NCI-H82 treated with DMSO at 0.1 percent for 48 hours (cell line): ENCODE measurements at regions not wholly inside any gene's neighbourhood (a gene's known extent, or its start where the extent isn't known, plus 50 kb on each side); places are given as distances from the start of the nearest gene placed in this dataset.
"Not testable (repeated sequence)": the region's sequence is repeated elsewhere in the genome, so short reads cannot be mapped to it uniquely, and the experiment has no call there.

Experiments used
- DNase-seq: peaks from one replicate; lab custom pipeline; 2025; ENCODE audit not compliant: unreplicated experiment; lab: John Stamatoyannopoulos, UW

DNA sequence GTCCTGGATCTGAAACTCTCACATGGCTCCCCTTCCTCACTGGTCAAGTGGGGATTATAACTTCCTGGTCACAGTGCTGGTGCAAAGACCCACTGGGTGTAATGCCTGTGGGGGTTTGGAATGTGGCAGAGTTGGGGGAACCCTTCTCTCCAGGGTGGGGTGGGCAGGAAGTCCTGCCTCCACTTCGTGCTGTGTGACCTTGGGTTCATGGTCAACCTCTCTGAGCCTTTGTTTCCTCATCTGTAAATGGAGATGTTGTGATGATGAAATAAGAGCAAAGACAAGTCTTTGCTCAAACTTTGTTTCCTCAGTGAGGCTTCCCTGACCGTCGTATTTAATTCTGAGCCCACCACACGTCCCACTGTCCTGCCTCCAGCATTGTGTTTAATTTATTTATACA lies 564.7 kb downstream of the PTPRU start:
- no peak for DNase-seq

DNA sequence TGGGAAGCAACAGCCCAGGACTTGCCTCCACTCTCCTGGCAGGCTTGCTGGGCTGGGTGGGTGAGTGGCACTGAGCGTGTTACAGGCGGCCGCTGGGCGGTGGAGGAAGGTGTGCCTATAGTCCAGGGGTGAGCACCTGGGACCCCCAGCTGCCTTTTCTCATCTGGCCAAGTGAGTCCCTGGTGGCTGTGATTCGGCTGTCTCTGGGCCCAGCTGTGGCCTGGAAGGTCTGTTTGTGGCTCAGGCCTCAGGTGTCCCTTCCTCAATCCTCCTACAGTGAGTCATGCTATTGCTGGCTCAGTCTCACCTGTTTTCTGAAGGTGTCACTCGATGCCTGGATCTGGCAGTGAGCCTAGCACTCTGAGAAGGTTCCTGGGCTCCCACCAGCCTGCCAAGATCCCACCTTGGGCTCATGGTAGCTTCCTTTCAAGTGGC lies 564.2 kb downstream of the PTPRU start:
- no peak for DNase-seq

DNA sequence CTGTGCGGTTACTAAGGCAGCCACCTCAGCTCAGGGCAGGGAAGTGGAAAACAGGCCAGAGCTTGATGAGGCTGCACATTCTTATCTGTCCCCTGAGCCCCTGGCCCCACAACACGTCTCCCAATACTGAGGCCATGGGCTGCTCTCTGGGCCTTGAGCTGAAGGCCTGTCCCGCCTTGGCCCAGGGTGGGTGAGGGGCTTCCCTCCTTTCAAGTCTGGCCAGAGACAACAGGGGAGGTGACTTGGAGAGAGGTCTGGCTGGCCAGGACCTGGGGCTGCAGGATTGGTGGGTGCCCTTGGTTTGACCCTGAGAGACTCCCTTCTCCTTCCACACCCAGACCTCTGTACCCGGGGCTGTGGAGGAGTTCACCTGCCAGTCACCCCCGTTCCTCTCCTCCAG lies 563.8 kb downstream of the PTPRU start:
- DNase-seq: no peak

DNA sequence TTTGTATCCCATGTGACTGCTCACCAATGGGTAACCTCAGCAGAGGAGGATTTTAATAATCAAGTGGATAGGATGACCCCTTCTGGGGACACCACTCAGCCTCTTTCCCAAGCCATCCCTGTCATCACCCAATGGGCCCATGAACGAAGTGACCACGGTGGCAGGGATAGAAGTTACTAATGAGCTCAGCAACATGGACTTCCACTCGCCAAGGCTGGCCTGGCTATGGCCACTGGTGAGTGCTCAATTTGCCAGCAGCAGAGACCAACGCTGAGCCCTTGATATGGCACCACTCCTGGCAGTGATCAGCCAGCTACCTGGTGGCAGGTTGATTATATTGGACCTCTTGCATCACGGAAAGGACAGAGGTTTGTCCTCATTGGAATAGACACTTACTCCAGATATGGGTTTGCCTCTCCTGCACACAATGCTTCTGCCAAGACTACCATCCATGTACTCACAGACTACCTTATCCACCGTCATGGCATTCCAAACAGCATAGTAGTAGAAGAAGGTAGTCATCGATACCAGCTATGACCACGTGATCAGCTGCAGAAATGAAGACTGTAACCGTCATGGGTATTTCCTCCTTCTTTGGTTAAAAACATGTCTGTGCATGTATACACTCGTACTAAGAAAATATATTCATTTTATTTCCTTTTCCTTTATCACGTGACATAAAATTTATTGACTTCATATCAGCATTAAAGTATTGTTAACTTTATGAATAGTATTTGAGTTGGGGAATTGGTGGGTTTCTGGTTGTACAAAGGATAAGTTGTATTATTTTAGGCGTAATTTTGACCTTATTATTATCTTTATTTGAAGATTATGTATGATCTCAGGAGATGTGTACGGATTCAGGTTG lies 562.6 kb downstream of the PTPRU start:
- no peak for DNase-seq

DNA sequence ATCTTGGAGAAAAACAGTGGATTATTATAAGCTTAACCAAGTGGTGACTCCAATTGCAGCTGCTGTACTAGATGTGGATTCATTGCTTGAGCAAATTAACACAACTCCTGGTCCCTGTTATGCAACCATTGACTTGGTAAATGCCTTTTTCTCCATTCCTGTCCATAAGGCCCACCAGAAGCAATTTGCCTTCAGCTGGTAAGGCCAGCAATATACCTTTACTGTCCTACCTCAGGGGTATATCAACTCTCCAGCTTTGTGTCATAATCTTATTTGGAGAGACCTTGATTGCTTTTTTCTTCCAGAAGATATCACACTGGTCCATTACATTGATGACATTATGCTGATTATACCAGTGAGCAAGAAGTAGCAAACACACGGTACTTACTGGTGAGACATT lies 560.8 kb downstream of the PTPRU start:
- DNase-seq: not testable (repeated sequence)

DNA sequence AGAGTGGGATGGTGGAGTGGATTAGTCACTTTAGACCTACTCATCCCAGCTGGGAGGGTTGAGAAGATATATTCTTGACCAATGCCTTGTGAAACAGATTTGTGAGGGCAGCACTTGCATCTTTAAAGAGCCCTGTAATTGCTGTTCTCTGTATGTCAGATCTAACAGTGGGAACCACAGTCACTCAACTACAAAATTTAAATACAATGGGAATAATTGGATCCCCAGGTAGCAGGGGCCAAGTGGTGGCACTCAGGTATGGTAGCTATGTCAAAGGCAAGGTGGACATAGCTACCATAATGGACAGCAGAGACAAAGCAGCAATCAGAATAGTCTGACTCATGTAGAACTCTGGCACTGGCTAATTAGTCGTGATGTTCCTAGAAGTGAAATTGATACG lies 559.6 kb downstream of the PTPRU start:
- not testable (repeated sequence) for DNase-seq

DNA sequence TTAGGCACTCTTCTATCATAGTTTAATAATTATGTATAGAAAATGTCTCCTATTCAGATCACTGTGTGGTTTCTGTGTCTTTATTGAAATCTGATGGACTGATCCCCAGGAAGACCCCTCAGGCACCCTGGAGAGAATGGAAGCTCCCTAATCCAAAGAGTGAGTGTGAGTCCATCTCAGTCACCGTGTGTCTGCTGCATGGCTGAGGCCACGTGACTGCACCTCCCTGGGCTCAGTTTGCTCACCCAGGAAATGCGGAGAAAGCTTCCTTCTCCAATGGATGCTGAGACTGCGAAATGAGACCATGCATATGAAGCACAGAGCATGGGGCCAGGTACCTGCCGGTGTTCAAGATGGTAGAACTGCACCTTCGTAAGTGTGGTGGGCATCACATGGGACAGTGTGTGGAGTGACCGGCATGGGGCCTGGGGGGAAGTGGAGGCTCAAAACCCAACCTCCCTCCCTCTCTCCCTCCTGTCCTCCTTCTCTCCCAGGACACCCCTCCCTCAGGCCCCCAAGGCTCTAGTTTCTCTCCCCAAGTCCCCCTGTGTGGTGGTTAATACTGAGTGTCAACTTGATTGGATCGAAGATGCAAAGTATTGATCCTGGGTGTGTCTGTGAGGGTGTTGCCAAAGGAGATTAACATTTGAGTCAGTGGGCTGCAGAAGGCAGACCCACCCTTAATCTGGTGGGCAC lies 557.5 kb downstream of the PTPRU start:
- DNase-seq: no peak

DNA sequence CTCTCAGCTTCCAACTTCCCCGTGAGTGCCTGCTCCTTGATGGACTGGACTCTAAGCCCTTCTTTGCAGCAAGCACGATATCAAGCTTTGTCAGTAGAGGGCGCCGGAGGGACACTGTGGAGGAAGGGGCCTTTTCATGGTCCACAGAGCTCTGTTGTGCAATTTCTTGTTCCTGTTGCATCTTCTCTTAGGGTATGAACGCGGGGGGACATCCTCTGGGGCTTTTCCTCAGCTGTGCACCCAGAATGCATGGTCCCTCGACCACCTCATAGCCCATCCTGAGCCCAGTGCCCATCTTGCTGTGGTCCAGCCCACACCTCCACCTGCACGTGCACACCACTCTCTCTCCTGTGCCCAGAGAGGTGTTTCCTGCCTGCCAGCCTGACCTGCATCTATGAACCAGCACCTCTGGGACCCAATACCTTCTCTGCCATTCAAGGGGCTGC lies 556.8 kb downstream of the PTPRU start:
- peak; percentile 70 for DNase-seq

DNA sequence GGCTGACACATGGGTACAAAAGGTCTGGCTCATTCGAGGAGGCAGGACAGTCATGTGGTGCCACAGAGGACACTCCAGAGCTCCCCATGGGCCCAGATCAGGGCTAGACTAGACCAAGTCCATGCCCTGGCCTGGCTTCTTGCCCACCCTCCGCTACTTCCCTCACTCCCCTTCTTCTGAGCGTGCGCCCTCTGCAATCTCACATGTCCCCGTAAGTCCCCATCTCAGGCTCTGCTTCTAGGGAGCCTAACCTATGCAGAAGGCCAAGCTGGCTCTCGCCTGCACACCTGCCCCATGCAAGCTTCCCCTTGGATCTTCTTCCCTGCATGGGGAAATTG lies 553.6 kb downstream of the PTPRU start:
- DNase-seq: no peak

DNA sequence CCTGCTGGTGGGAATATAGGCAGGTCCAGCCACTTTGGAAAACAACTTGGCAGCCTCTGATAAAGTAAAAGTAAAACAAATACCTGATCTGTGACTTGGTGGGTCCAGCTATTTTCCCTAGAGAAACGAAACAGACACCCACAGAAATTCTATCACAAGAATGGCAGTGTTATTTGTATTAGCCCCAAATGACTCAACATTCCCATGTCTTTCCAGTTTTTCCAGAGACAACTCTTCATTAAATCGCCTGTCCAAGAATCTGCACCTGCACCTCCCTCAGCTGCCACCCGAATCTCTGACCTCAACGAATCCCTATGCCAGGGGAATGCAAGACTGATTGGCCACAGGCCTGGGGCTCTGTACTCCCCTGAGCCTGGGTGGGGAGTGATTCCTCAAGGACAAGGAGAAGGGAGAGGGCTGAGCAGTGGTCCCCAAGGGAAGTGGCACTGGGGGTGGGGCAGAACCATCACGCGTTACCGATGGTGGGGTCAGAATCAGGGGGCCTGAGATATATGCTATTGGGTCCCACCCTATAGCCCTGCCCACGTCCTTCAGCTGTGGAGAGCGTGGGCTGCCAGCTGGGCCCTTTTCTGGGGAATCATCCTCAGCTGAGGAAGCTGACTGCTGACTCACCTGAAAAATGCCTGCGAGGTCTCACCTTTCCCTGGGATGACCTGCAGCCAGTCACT lies 553.0 kb downstream of the PTPRU start:
- DNase-seq: no peak

DNA sequence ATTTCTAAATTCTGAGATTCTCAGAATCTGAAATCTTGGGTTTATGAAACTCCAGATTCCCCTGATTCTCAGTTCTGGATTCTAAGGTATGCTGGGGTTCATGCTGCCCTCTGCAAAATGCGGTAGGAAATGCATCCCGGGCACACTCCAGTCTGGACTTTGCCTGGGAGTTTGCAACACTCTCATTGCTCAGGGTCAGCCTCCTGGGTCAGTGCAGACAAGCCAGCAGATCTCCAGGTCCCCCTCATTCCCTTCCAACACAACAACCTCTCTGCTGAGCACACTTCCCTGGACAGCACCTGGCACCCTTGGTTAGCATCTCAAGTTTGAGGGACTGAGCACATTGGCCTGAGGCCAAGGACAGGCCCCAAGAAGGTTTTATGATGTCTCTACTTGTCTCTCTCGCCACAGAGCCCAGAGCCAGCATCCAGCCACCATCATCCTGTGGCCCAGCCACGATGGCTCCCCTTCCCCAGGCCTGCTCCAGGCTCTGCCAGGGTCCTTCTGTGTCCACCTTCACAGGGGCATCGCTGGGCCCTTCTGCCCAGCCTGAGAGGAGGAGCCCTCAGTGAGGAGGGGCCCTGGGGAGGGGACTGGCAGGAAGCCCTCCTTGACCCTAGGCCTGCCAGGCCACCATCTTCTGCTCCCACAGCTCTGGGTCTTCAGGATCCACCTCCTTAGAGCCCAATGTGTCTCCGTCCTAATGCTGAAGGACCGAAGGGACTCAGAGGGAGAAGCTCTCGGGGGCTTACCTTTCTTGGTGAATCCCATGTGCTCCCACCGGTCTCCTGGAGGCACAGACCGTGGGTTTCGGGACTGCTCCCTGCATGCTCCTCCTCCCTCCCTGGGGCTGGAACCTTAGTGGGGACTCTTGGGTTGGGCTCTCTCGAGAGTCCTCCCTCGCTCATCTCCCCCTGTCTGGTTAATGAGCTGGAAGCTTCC lies 550.7 kb downstream of the PTPRU start:
- no peak for DNase-seq

DNA sequence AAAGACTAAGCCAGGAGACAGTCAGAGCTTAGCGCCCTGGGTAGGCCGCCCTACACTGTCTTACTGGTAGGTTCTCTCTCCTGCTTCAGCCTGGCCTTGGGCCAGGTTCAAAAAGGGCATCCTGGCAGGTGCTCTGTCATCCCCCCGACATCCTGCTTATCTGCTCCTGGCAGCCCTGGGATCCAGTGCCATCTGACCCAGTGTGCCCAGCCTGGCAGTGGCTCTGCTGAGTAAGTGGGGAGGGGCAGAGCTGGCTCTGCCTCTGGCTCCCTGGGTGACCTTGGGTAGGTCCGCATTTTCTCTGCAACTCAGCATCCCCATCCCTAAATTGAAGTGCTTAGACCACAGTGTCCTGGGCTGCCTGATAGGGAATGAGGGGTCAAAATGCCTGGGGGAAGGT lies 549.9 kb downstream of the PTPRU start:
- DNase-seq: no peak

DNA sequence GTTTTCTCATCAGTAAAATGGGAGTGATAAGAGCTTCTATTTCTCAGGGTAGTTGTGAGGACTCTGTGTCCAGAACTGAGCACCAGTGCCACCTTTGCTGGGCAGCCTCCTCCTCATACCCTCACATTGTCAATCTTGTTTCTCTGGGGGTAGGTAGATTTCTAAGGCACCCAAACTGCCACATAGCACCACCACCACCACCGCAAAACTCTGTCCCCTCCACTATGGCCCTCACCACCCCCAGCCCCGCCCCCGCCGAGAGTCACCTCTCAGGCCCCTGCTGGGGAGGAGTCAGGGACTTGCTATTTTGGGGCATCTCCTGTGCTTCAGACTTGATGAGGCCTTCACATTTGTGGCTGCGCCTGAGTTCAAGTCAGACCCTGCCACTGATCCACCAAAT lies 549.2 kb downstream of the PTPRU start:
- DNase-seq: no peak

DNA sequence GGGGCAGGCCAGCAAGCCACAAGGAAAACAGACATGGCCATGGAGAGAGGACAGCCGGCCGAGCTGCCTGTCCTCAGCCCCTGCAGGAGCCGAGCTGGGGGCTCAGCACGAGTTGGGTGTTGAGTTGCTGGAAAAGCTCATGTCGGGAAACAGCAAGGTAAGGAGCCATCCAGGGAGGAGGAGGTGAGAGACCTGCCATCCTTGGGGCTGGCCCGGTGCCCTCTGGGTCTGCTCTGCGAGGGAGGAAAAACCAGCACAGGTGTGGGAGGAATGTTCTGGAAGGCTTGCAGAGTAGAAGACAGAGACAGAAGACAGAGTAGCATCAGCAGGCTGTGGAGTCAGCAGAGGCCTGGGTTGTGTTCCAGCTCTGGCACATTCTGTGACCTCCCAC lies 548.8 kb downstream of the PTPRU start:
- no peak for DNase-seq

DNA sequence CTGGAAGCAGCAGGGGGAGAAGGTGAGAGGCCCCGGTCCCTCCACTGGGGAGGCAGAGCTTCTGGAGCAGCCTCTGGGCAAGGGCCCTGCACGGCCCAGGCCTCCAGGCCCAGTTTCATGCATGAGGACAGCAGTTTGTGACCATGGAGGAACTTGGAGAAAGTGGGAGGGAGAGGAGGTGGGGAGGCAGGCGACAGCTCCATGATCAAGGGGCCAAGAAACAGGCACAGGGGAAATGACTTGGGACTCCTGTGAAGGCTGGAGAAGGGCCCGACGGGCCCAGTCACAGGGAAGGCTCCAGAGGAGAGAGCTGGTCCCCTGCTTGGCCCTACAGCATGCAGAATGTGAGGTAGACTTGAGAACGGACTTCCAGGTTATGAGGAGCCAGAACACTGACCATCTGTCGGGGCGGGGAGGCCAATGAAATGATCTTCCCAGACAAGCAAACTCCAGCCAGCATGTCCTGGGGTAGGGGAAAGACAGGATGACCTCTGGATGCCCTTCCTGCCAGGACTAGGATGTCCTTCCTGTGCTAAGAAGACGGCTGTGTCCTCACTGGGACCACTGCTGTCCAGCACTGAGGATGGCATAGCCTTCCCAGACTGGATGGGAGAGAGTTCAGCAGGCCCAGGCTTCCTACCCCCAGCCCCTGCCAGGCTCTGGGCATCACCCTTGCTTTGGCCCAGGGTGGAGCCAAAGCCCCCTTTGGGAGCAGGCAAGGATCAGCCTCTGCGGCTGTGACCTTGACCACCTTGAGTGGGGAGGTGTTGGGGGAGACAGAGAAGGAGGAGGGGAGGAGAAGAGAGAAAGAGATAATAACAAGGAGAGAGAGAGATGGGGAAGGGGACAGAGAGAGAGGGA lies 548.2 kb downstream of the PTPRU start:
- DNase-seq: no peak

DNA sequence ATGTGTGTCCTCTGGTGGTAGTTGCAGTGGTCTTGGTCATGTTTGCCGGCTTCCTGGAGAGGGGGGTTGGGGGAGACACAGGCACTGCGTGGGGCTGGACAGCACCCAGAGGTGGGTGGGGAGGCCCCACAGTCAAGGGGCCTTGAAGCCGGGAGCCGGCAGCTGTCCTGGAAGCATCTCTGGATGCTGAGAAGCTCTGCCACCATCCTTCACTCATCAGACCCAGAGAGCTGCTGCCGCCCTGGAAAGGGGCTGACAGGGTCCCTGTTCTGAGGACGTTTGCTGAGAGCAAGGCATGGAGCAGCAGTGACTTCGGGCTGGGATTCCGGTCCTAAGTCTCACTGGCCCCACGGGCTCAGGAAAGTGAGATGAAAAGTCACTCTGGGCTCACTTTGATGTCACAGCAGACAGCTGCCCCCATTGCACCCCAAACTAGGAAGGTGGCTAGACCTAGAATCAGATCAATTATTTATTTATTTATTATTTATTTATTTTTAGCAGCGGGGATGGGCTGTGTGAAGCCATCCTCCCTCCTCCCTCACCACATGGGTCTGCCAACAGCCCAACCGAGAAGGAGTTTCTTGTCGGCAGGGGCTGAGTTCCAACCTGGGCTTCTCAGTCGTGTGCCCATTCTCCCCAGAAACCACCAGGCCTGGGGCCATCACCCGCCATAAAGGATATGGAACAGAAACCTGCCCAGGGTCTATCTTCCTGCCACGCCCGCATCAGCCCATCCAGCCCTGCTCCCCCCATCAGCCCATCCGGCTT lies 547.4 kb downstream of the PTPRU start:
- DNase-seq: no peak

DNA sequence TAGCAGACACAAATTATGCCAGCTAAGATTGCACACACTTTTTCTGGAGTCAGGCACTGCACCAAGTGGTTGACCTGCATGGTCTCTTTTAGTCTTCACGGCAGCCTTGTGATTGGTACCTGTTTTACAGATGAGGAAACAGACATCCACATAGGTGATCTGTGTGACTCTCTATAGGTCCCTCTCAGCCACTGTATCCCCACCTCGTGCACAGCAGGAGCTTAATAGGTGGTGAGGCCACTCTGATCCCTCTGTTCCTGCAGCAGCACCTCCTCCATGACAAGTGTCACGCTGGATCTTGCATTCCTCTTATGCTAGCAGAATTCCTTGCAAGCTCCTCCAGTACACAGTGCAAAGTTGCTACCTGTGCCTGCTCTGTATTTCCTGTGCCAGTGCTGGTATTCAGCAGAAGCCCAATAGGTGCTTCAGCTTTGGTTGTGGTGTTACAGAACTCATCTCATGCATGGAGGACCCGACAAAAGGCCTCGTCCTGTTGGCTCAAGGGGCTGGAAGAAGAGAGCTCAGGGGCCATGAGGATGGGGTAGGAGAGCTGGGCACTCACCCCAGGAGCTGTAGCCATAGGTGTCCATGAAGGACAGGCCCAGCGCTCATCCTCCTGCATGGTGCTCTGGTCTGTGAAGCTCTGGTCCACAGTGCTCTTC lies 546.7 kb downstream of the PTPRU start:
- no peak for DNase-seq

DNA sequence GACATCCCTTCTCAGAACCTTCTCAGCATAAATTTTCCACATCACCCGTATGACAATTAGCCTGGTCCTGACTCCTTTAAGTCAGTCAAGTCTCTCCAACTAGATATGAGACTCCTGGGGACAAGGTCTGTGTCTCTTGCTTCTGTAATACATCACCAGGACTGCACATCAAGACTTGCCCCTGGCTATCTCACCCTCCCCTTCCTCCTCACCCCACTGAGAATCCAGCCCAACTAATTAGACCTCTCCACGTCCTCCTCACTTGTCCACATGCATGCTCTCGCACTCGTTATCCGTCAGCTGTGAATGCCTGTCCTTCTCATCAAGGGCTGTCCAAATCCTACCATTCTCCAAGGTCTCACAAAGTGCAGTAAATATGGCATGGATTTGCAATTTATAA lies 542.8 kb downstream of the PTPRU start:
- DNase-seq: no peak

DNA sequence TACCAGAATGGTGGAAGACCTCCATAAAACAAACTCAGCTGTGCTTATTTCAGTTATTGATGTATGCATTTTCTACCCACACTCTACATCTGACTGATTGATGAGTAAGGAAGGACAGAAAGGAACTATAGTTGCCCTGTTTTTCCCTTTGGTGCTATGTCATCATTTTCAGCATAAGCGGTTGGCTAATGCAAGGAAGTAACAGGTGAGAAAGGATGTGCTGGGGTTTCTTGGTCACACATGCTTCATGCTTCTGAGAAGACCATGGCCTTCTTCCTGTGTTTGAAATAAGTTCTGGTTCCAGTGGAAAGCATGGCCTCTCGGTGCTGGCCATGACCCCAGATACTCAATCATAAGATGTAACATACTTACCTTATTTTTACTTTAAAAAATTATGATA lies 541.2 kb downstream of the PTPRU start:
- no peak for DNase-seq
